ENCODE measurements at regions not wholly inside any gene's neighbourhood (a gene's known extent, or its start where the extent isn't known, plus 50 kb on each side); places are given as distances from the start of the nearest gene placed in this dataset.
"Not testable (repeated sequence)": the region's sequence is repeated elsewhere in the genome, so short reads cannot be mapped to it uniquely, and the experiment has no call there.

- Mint-ChIP-seq H3K4me3 (no peak overlapping the region), H3K36me3 (ENCODE audit: low read depth) (no peaks in the 10 kb centered on the region), H3K27me3 (peaks cover 1% of the 10 kb centered on the region), H3K27ac (no peak overlapping the region), H3K9me3 (no peaks in the 10 kb centered on the region), H3K4me1 (no peaks in the 10 kb centered on the region)
- DNase-seq, result no peak
- intact Hi-C loops (cut with micrococcal nuclease), result no loop called here
Measured at GRCh38 chr5:1726469-1726865, 73.2 kb downstream of the MRPL36 start.

DNA sequence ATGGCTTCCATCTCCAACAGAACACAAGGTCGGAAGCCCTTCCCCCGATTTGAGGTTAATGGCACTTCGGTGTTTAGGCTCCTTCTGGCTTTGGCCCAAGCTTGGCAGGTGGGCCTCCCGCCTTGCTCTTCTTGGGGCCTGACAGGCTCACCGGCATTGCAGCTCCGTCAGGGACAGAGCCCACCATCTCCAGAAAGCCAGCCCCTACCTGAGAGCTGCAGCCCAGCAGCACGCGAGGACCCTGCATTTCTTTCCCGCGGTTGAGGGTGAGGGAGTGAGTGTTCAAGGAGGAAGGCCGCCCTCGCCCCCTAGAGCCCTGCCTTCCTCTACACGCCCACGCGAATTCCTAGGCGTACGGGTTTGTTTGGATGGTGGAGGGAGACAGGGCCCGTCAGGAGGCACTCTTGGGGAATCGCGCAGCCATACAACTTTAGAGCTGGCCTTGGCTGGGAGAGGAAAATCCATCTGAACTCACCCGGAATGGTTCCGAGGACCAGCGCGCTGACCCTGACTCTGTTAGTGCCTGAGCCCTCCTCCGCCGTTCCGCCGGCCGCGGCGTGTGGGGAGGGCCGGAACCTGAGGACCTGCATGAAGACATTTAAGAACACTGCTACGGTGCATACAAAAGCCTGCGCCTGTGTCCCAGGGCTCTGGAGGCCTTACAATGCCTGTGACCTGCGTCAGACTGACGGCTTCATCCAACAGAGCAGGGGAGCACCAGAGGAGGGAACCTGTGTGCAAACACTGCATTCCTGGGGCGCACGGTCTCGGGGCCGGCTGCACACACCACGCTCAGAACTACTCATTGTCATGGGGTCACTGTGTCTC lies 73.8 kb downstream of the MRPL36 start:
- no peaks in the 10 kb centered on the region for H3K36me3 Mint-ChIP-seq (ENCODE audit: low read depth)
- no peak overlapping the region for H3K27ac Mint-ChIP-seq
- H3K4me1 Mint-ChIP-seq, result no peaks in the 10 kb centered on the region
- peaks cover 1% of the 10 kb centered on the region for H3K27me3 Mint-ChIP-seq
- H3K9me3 Mint-ChIP-seq, result no peaks in the 10 kb centered on the region
- DNase-seq, result no peak
- H3K4me3 Mint-ChIP-seq, result peak overlapping the region; percentile 62
- intact Hi-C loops (cut with micrococcal nuclease), result no loop called here

- H3K9me3 Mint-ChIP-seq, result peaks cover 5% of the 10 kb centered on the region
- intact Hi-C loops (cut with micrococcal nuclease), result no loop called here
- H3K4me3 Mint-ChIP-seq, result peak overlapping the region; percentile 62
- peaks cover 3% of the 10 kb centered on the region for H3K36me3 Mint-ChIP-seq (ENCODE audit: low read depth)
- peak; percentile 72 for DNase-seq
- H3K27ac Mint-ChIP-seq, result no peak overlapping the region
- no peaks in the 10 kb centered on the region for H3K4me1 Mint-ChIP-seq
- peaks cover 7% of the 10 kb centered on the region for H3K27me3 Mint-ChIP-seq
Measured at GRCh38 chr5:1724822-1725602, 74.6 kb downstream of the MRPL36 start.

GRCh38 chr5:1723957-1724821 lies 75.4 kb downstream of the MRPL36 start:
- DNase-seq, result peak; percentile 42
- intact Hi-C loops (cut with micrococcal nuclease), result no loop called here
- Mint-ChIP-seq H3K27ac (no peak overlapping the region), H3K4me1 (no peaks in the 10 kb centered on the region), H3K36me3 (ENCODE audit: low read depth) (peaks cover 3% of the 10 kb centered on the region), H3K27me3 (peaks cover 7% of the 10 kb centered on the region), H3K9me3 (peaks cover 8% of the 10 kb centered on the region), H3K4me3 (peak overlapping the region; percentile 62)

DNA sequence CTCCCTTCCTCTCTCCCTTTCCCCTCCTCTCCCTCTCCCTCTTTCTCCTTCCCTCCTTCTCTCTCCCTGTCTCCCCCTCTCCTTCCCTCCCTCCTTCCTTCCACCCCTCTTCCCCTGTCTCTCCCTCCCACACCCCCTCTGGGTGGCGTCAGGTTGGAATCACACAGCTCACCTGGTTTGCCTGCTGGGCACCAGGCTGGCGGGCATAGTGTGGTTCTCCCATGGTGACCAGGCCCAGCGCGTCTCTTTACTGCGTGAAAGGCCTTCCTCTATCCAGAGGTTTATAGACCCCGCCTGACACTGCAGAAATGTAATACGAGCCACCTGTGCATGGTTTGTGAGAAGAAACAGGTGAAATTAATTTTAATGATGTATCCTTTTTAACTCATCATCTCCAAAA lies 76.2 kb downstream of the MRPL36 start:
- H3K9me3 Mint-ChIP-seq, result peaks cover 13% of the 10 kb centered on the region
- H3K4me1 Mint-ChIP-seq, result no peaks in the 10 kb centered on the region
- DNase-seq, result peak; percentile 45
- intact Hi-C loops (cut with micrococcal nuclease), result no loop called here
- H3K27me3 Mint-ChIP-seq, result peaks cover 7% of the 10 kb centered on the region
- H3K4me3 Mint-ChIP-seq, result no peak overlapping the region
- no peak overlapping the region for H3K27ac Mint-ChIP-seq
- peaks cover 3% of the 10 kb centered on the region for H3K36me3 Mint-ChIP-seq (ENCODE audit: low read depth)

DNA sequence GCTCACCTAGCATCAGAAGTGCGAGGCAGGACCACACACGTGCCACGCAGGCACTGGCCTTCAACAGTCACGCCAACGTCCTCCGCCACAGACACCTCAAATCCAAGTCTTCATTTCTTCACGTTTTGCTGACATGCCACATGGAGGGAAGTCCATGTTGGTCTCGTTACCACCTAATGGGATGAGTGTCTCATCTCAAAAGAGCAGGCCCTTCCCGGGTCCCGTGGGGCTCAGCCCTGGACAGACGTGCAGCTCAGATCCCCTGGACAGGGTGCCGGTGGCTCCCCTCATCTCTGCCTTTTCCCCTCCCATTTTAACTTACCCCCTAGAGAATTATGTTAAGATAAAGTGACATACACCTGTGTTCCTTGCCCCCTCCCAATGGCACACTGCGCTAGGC lies 76.8 kb downstream of the MRPL36 start:
- no peaks in the 10 kb centered on the region for H3K4me1 Mint-ChIP-seq
- no peak for DNase-seq
- H3K27me3 Mint-ChIP-seq, result peaks cover 7% of the 10 kb centered on the region
- H3K4me3 Mint-ChIP-seq, result no peak overlapping the region
- H3K27ac Mint-ChIP-seq, result no peak overlapping the region
- intact Hi-C loops (cut with micrococcal nuclease), result no loop called here
- H3K36me3 Mint-ChIP-seq (ENCODE audit: low read depth), result peaks cover 3% of the 10 kb centered on the region
- peaks cover 18% of the 10 kb centered on the region for H3K9me3 Mint-ChIP-seq

DNA sequence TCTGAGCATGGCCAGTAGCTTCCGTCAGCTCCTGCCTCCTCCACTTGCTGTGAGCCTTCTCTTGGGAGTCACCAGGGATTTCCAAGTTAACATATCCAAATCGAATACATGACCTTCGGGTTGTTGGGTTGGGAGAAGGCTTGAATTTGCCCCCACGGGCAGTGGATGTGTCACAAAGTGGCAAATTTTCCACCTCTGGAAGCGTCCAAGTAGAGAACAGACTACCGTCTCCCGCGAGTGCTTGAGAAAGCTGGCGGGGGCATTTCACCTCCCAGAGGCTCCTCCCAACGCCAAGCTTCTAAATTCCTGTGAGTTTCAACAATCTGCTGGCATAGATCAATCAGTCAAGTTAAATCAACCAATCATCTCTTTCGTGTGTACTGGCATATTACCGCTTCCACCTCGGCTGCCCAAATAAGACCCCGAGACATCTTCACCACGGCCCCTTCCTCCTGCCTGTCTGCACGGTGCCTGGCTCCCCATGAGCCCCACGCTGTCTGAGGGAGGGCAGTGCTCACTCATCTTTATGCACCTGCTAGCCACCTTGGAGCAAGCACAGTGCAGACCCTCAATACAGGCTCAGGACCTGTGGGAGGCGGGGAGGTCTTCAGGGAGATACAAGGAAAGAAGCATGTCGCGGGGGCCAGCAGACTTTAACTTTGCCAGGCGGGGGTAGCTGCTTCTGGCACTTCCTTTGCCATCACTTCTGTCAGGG lies 79.1 kb downstream of the MRPL36 start:
- Mint-ChIP-seq H3K36me3 (ENCODE audit: low read depth) (peaks cover 3% of the 10 kb centered on the region), H3K27ac (no peak overlapping the region), H3K4me1 (no peaks in the 10 kb centered on the region), H3K27me3 (peaks cover 7% of the 10 kb centered on the region), H3K4me3 (no peak overlapping the region), H3K9me3 (peaks cover 18% of the 10 kb centered on the region)
- intact Hi-C loops (cut with micrococcal nuclease), result no loop called here
- no peak for DNase-seq

DNA sequence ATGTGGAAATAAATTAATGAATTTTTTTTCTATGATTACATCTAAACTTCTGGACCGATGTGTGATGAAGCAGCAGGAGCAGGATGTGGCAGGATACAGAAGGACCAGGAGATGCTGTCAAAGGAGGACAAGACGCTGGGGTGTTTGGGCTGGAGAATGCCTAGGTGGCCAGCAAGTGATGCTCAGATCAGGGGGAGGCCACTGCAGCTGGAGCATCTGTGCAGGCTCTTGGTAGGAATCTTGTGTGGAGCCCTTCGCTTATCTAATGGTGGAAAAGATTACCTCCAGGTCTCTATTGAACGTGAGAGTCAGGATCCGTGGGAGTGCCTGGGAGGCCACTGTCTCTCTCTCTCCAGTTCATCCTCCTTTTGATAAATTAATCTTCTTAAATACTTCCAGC lies 79.8 kb downstream of the MRPL36 start:
- peaks cover 18% of the 10 kb centered on the region for H3K9me3 Mint-ChIP-seq
- peaks cover 3% of the 10 kb centered on the region for H3K36me3 Mint-ChIP-seq (ENCODE audit: low read depth)
- H3K27me3 Mint-ChIP-seq, result peaks cover 7% of the 10 kb centered on the region
- H3K4me3 Mint-ChIP-seq, result no peak overlapping the region
- no peak for DNase-seq
- intact Hi-C loops (cut with micrococcal nuclease), result no loop called here
- no peak overlapping the region for H3K27ac Mint-ChIP-seq
- H3K4me1 Mint-ChIP-seq, result no peaks in the 10 kb centered on the region

- H3K4me3 Mint-ChIP-seq, result no peak overlapping the region
- no peak for DNase-seq
- intact Hi-C loops (cut with micrococcal nuclease), result no loop called here
- H3K9me3 Mint-ChIP-seq, result peaks cover 18% of the 10 kb centered on the region
- peaks cover 3% of the 10 kb centered on the region for H3K36me3 Mint-ChIP-seq (ENCODE audit: low read depth)
- no peak overlapping the region for H3K27ac Mint-ChIP-seq
- peaks cover 7% of the 10 kb centered on the region for H3K27me3 Mint-ChIP-seq
- H3K4me1 Mint-ChIP-seq, result no peaks in the 10 kb centered on the region
Measured at GRCh38 chr5:1718669-1719068, 81.0 kb downstream of the MRPL36 start.

DNA sequence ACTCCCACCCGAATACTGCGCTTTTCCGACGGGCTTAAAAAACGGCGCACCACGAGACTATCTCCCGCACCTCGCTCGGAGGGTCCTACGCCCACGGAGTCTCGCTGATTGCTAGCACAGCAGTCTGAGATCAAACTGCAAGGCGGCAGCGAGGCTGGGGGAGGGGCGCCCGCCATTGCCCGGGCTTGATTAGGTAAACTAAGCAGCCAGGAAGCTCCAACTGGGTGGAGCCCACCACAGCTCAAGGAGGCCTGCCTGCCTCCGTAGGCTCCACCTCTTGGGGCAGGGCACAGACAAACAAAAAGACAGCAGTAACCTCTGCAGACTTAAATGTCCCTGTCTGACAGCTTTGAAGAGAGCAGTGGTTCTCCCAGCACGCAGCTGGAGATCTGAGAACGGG lies 89.5 kb downstream of the MRPL36 start:
- H3K27me3 Mint-ChIP-seq; H3K4me1 Mint-ChIP-seq; H3K36me3 Mint-ChIP-seq (ENCODE audit: low read depth); H3K27ac Mint-ChIP-seq; intact Hi-C loops (cut with micrococcal nuclease); H3K9me3 Mint-ChIP-seq: not testable (repeated sequence)
- DNase-seq, result peak; percentile 81
- peak overlapping the region; percentile 69 for H3K4me3 Mint-ChIP-seq

- Mint-ChIP-seq H3K4me1 (peaks cover 8% of the 10 kb centered on the region), H3K4me3 (peak overlapping the region; percentile 69), H3K27me3 (peaks cover 10% of the 10 kb centered on the region), H3K36me3 (ENCODE audit: low read depth) (no peaks in the 10 kb centered on the region), H3K9me3 (no peaks in the 10 kb centered on the region), H3K27ac (no peak overlapping the region)
- no peak for DNase-seq
- intact Hi-C loops (cut with micrococcal nuclease), result no loop called here
Measured at GRCh38 chr5:1709171-1709803, 90.3 kb downstream of the MRPL36 start.

DNA sequence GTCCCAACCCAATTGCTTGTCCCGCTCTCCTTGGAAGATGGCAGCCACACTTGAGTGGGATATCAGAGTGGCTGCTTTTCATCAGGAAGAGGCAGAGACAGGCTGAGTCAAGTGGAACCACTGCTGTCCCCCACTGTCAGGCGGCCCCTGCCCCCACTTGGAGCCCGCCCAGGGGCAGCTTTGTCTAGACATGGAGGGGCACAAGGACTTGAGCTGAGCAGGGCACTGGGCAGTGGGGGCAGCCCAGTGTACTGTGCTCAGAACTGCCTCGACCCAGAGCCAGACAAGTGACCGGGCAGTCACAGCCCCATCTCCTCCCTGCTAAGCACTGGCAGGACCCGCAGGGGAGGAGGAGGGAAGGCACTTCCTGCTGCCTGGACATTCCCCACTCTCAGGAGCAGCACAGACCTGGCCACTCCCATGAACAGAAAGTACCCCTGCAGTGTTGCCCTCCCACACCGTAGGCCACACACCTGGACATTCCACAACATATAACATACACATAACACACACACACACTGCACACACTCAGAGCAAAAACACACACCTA lies 91.0 kb downstream of the MRPL36 start:
- DNase-seq, result no peak
- no peak overlapping the region for H3K27ac Mint-ChIP-seq
- H3K9me3 Mint-ChIP-seq, result no peaks in the 10 kb centered on the region
- H3K4me1 Mint-ChIP-seq, result peaks cover 8% of the 10 kb centered on the region
- intact Hi-C loops (cut with micrococcal nuclease), result no loop called here
- H3K27me3 Mint-ChIP-seq, result peaks cover 10% of the 10 kb centered on the region
- no peaks in the 10 kb centered on the region for H3K36me3 Mint-ChIP-seq (ENCODE audit: low read depth)
- no peak overlapping the region for H3K4me3 Mint-ChIP-seq

DNA sequence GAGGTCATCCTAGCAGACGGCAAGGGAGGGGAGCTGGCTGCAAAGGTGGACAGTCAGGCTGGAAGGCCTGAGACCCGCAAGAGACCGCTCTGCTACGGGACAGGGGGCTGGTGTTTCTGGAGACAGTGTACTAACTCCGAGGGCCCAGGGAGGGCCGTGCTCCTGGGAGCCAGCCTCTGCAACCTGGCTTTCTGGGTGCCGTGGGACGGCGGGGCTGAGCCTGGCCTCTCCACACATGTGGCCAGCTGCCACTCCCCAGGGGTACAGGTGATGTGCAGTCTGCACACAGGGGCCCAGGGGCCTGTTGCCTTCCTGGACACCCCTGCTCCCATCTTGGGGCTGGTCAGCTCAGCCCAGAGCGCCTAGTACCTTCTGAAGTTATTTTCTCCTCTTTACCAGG lies 92.2 kb downstream of the MRPL36 start:
- Mint-ChIP-seq H3K36me3 (ENCODE audit: low read depth) (no peaks in the 10 kb centered on the region), H3K4me1 (peaks cover 8% of the 10 kb centered on the region), H3K27me3 (peaks cover 10% of the 10 kb centered on the region), H3K9me3 (no peaks in the 10 kb centered on the region), H3K27ac (no peak overlapping the region), H3K4me3 (no peak overlapping the region)
- intact Hi-C loops (cut with micrococcal nuclease), result no loop called here
- no peak for DNase-seq
